ENCODE measurements at regions not wholly inside any gene's neighbourhood (a gene's known extent, or its start where the extent isn't known, plus 50 kb on each side); places are given as distances from the start of the nearest gene placed in this dataset.

GRCh38 chr10:112027731-112028280, 155.8 kb downstream of the GPAM start:
- Histone ChIP-seq H3K27ac (ENCODE audit: low read length) (no peak overlapping the region), H3K4me3 (ENCODE audit: low read length) (no peak overlapping the region), H3K9me3 (ENCODE audit: insufficient read depth, low read depth, low read length) (peaks cover 15% of the 10 kb centered on the region), H3K4me1 (ENCODE audit: insufficient read depth, low read length) (no peaks in the 10 kb centered on the region), H3K36me3 (ENCODE audit: insufficient read depth, low read depth, low read length) (no peaks in the 10 kb centered on the region), H3K27me3 (ENCODE audit: insufficient read depth, low read length) (no peaks in the 10 kb centered on the region), H3K9ac (ENCODE audit: low read depth, low read length) (no peak overlapping the region)

GRCh38 chr10:112030431-112030830, 153.1 kb downstream of the GPAM start:
- Histone ChIP-seq H3K9ac (ENCODE audit: low read depth, low read length) (no peak overlapping the region), H3K4me1 (ENCODE audit: insufficient read depth, low read length) (no peaks in the 10 kb centered on the region), H3K36me3 (ENCODE audit: insufficient read depth, low read depth, low read length) (no peaks in the 10 kb centered on the region), H3K27me3 (ENCODE audit: insufficient read depth, low read length) (no peaks in the 10 kb centered on the region), H3K4me3 (ENCODE audit: low read length) (no peak overlapping the region), H3K9me3 (ENCODE audit: insufficient read depth, low read depth, low read length) (peaks cover 22% of the 10 kb centered on the region), H3K27ac (ENCODE audit: low read length) (no peak overlapping the region)

GRCh38 chr10:112039823-112040222, 143.7 kb downstream of the GPAM start:
- H3K36me3 ChIP-seq (ENCODE audit: insufficient read depth, low read depth, low read length) = no peaks in the 10 kb centered on the region
- H3K9me3 ChIP-seq (ENCODE audit: insufficient read depth, low read depth, low read length) = peaks cover 2% of the 10 kb centered on the region; the same call in 1 of the 2 replicates
- no peak overlapping the region for H3K27ac ChIP-seq (ENCODE audit: low read length)
- no peaks in the 10 kb centered on the region for H3K27me3 ChIP-seq (ENCODE audit: insufficient read depth, low read length)
- no peak overlapping the region for H3K4me3 ChIP-seq (ENCODE audit: low read length)
- no peak overlapping the region for H3K9ac ChIP-seq (ENCODE audit: low read depth, low read length)
- no peaks in the 10 kb centered on the region for H3K4me1 ChIP-seq (ENCODE audit: insufficient read depth, low read length)

- H3K4me3 ChIP-seq (ENCODE audit: low read length) = no peak overlapping the region
- H3K36me3 ChIP-seq (ENCODE audit: insufficient read depth, low read depth, low read length) = no peaks in the 10 kb centered on the region
- H3K27me3 ChIP-seq (ENCODE audit: insufficient read depth, low read length) = no peaks in the 10 kb centered on the region
- H3K4me1 ChIP-seq (ENCODE audit: insufficient read depth, low read length) = no peaks in the 10 kb centered on the region
- H3K9ac ChIP-seq (ENCODE audit: low read depth, low read length) = no peak overlapping the region
- no peak overlapping the region for H3K27ac ChIP-seq (ENCODE audit: low read length)
- peaks cover under 1% of the 10 kb centered on the region; the same call in 1 of the 2 replicates for H3K9me3 ChIP-seq (ENCODE audit: insufficient read depth, low read depth, low read length)
Observed at GRCh38 chr10:112040696-112041095, 142.9 kb downstream of the GPAM start.

- no peaks in the 10 kb centered on the region for H3K4me1 ChIP-seq (ENCODE audit: insufficient read depth, low read length)
- no peak overlapping the region for H3K4me3 ChIP-seq (ENCODE audit: low read length)
- no peaks in the 10 kb centered on the region for H3K36me3 ChIP-seq (ENCODE audit: insufficient read depth, low read depth, low read length)
- no peaks in the 10 kb centered on the region for H3K9me3 ChIP-seq (ENCODE audit: insufficient read depth, low read depth, low read length)
- no peaks in the 10 kb centered on the region for H3K27me3 ChIP-seq (ENCODE audit: insufficient read depth, low read length)
- H3K27ac ChIP-seq (ENCODE audit: low read length) = no peak overlapping the region
- H3K9ac ChIP-seq (ENCODE audit: low read depth, low read length) = no peak overlapping the region
Observed at GRCh38 chr10:112045938-112046337, 137.6 kb downstream of the GPAM start.

GRCh38 chr10:112047674-112048073, 135.9 kb downstream of the GPAM start:
- no peak overlapping the region for H3K4me3 ChIP-seq (ENCODE audit: low read length)
- H3K27ac ChIP-seq (ENCODE audit: low read length) = no peak overlapping the region
- H3K36me3 ChIP-seq (ENCODE audit: insufficient read depth, low read depth, low read length) = no peaks in the 10 kb centered on the region
- no peaks in the 10 kb centered on the region for H3K9me3 ChIP-seq (ENCODE audit: insufficient read depth, low read depth, low read length)
- no peak overlapping the region for H3K9ac ChIP-seq (ENCODE audit: low read depth, low read length)
- no peaks in the 10 kb centered on the region for H3K4me1 ChIP-seq (ENCODE audit: insufficient read depth, low read length)
- H3K27me3 ChIP-seq (ENCODE audit: insufficient read depth, low read length) = no peaks in the 10 kb centered on the region

GRCh38 chr10:112052166-112052565, 131.4 kb downstream of the GPAM start:
- Histone ChIP-seq H3K9me3 (ENCODE audit: insufficient read depth, low read depth, low read length) (no peaks in the 10 kb centered on the region), H3K4me1 (ENCODE audit: insufficient read depth, low read length) (no peaks in the 10 kb centered on the region), H3K36me3 (ENCODE audit: insufficient read depth, low read depth, low read length) (no peaks in the 10 kb centered on the region), H3K9ac (ENCODE audit: low read depth, low read length) (no peak overlapping the region), H3K27ac (ENCODE audit: low read length) (no peak overlapping the region), H3K4me3 (ENCODE audit: low read length) (no peak overlapping the region), H3K27me3 (ENCODE audit: insufficient read depth, low read length) (no peaks in the 10 kb centered on the region)

GRCh38 chr10:112053895-112054294, 129.7 kb downstream of the GPAM start:
- no peaks in the 10 kb centered on the region for H3K36me3 ChIP-seq (ENCODE audit: insufficient read depth, low read depth, low read length)
- H3K9ac ChIP-seq (ENCODE audit: low read depth, low read length) = no peak overlapping the region
- H3K4me1 ChIP-seq (ENCODE audit: insufficient read depth, low read length) = no peaks in the 10 kb centered on the region
- no peak overlapping the region for H3K4me3 ChIP-seq (ENCODE audit: low read length)
- no peaks in the 10 kb centered on the region for H3K9me3 ChIP-seq (ENCODE audit: insufficient read depth, low read depth, low read length)
- no peaks in the 10 kb centered on the region for H3K27me3 ChIP-seq (ENCODE audit: insufficient read depth, low read length)
- no peak overlapping the region for H3K27ac ChIP-seq (ENCODE audit: low read length)

GRCh38 chr10:112054516-112054915, 129.0 kb downstream of the GPAM start:
- Histone ChIP-seq H3K9ac (ENCODE audit: low read depth, low read length) (no peak overlapping the region), H3K27ac (ENCODE audit: low read length) (no peak overlapping the region), H3K4me1 (ENCODE audit: insufficient read depth, low read length) (no peaks in the 10 kb centered on the region), H3K4me3 (ENCODE audit: low read length) (no peak overlapping the region), H3K36me3 (ENCODE audit: insufficient read depth, low read depth, low read length) (no peaks in the 10 kb centered on the region), H3K27me3 (ENCODE audit: insufficient read depth, low read length) (no peaks in the 10 kb centered on the region), H3K9me3 (ENCODE audit: insufficient read depth, low read depth, low read length) (no peaks in the 10 kb centered on the region)

- no peak overlapping the region for H3K27ac ChIP-seq (ENCODE audit: low read length)
- no peaks in the 10 kb centered on the region for H3K27me3 ChIP-seq (ENCODE audit: insufficient read depth, low read length)
- H3K9ac ChIP-seq (ENCODE audit: low read depth, low read length) = no peak overlapping the region
- no peak overlapping the region for H3K4me3 ChIP-seq (ENCODE audit: low read length)
- no peaks in the 10 kb centered on the region for H3K36me3 ChIP-seq (ENCODE audit: insufficient read depth, low read depth, low read length)
- H3K4me1 ChIP-seq (ENCODE audit: insufficient read depth, low read length) = no peaks in the 10 kb centered on the region
- no peaks in the 10 kb centered on the region for H3K9me3 ChIP-seq (ENCODE audit: insufficient read depth, low read depth, low read length)
Observed at GRCh38 chr10:112057072-112057471, 126.5 kb downstream of the GPAM start.

GRCh38 chr10:112059220-112059619, 124.3 kb downstream of the GPAM start:
- no peak overlapping the region for H3K27ac ChIP-seq (ENCODE audit: low read length)
- H3K36me3 ChIP-seq (ENCODE audit: insufficient read depth, low read depth, low read length) = no peaks in the 10 kb centered on the region
- H3K27me3 ChIP-seq (ENCODE audit: insufficient read depth, low read length) = no peaks in the 10 kb centered on the region
- no peaks in the 10 kb centered on the region for H3K9me3 ChIP-seq (ENCODE audit: insufficient read depth, low read depth, low read length)
- no peak overlapping the region for H3K4me3 ChIP-seq (ENCODE audit: low read length)
- H3K9ac ChIP-seq (ENCODE audit: low read depth, low read length) = no peak overlapping the region
- H3K4me1 ChIP-seq (ENCODE audit: insufficient read depth, low read length) = no peaks in the 10 kb centered on the region

- Histone ChIP-seq H3K4me1 (ENCODE audit: insufficient read depth, low read length) (no peaks in the 10 kb centered on the region), H3K4me3 (ENCODE audit: low read length) (no peak overlapping the region), H3K36me3 (ENCODE audit: insufficient read depth, low read depth, low read length) (no peaks in the 10 kb centered on the region), H3K27ac (ENCODE audit: low read length) (no peak overlapping the region), H3K27me3 (ENCODE audit: insufficient read depth, low read length) (no peaks in the 10 kb centered on the region), H3K9me3 (ENCODE audit: insufficient read depth, low read depth, low read length) (no peaks in the 10 kb centered on the region), H3K9ac (ENCODE audit: low read depth, low read length) (no peak overlapping the region)
Observed at GRCh38 chr10:112071596-112072133, 111.9 kb downstream of the GPAM start.

Measured in iPS-20b (cell line).